Mucosa of gallbladder (tissue), 1 donor: ENCODE measurements at regions not wholly inside any gene's neighbourhood (a gene's known extent, or its start where the extent isn't known, plus 50 kb on each side); places are given as distances from the start of the nearest gene placed in this dataset.

Experiments
- DNase-seq: peaks from one replicate; pipeline ENCODE4 v3.0.0-alpha.2; 2020; ENCODE audit warnings: low spot score
- donor health status: DM: no; HTN: no; CAD: no.

DNA sequence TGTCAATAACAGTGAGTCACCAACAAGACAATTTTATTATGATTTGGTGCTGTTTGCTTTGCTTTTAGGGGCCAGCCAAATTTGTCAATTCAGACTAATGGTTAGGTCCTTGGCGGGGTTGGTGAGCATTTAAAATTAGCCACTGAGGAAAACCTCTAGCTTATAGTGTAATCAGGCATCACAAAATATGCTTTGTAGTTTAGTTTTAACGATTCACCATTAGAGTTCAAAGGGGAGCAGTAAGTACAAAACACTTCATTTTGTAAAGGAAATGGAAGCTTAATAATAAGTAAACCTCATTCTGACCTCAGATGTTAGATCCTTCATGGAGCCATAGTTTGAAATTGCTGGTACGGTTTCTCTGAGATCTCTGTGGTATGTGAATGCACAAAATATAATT lies 218.4 kb upstream of the GOLIM4 start:
- DNase-seq, result no peak

DNA sequence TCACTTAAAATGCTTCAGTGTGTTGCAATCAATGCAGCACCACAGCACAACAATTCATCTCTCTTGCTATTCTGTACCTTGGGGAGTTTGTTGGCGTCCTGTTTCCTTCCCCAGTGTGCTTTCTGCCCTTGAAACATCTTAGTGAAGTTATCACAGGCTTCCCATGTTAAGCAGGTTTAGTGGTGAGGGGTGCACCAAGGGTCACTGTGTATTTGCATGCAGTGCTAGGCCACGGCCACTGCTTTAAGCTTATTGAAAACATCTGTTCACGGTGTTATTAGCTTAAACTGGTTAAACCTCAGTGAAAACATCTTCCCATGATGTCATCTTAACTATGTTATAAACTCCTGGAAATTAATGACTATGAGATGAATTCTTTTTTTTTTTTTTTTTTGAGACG lies 217.3 kb upstream of the GOLIM4 start:
- no peak for DNase-seq

DNA sequence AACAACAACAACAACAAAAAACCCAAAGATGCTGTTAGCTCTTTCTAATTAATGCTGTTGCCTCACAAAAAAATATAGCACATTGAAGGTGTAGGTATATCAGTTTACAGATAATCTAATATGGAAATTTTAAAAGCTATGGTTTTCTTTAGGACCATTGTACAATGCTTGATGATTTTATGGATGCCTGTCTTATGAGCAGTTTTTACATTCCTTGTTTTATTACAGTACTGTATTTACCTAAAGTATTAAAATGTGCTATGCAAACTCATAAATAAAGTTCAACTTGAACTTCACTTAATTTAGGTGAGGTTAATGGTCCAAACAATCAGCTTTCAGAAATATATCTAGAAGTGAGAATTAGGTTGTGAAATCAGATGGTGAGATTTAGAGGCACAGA lies 212.2 kb upstream of the GOLIM4 start:
- DNase-seq, result no peak

DNA sequence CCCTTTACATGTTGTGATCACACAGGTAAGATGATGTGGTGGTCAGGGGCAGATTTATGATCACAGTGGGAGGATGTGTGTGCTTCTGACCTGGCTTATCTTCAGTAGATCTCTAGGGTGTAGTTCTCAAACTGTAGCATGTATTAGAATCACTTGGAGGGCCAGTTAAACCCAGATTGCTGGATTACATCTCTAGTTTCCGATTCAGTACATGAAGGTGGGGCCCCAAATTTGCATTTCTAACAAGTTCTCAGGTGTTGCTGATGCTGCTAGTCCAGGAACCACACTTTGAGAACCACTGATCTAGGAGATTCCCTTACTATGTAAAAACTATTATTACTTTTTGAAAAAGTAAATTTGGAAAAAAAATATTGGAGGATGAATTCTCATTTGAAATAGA lies 199.3 kb upstream of the GOLIM4 start:
- DNase-seq, result no peak

DNA sequence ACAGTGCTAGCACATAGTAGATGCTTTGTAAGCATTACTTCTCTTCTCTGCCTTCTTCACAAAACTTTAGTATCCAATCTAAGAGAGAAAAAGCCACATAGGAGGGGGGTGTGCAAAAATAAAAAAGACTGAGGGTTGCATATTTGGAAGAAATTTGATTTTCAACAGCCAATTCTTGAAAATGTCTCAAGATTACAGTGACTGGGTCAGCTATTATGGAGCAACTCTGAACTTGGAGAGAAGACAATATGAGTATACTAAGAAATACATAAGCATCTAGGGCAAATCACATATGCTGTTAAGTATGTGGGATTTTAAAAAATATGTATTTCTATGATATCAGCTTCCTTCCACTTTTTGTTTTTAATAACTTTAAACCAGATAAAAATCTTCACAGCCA lies 196.6 kb upstream of the GOLIM4 start:
- DNase-seq, result no peak

DNA sequence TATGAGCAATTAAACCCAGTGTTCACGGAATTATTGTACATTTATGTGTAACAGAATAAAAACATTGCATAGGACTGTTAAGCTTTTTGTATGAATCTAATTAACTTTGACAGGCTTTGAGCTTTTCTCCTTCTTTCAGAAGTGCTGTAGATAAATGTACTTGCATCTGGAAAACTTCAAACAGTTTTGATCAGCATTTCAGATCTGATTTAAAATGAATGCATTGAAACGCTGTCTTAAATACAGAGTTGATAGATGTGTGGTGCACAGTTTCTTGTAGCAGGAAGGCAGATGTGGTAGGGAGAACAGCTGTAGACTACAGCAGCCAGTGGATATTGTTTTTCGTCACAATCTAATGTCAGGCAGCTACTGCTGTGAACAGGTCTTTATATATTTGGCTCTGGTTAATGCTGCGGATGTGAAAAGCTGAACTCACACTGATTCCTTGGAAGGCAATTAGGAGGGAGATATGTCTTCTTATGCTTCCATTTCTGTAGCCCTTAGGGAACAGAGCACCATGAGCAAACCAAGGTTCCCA lies 193.8 kb upstream of the GOLIM4 start:
- DNase-seq, result no peak

DNA sequence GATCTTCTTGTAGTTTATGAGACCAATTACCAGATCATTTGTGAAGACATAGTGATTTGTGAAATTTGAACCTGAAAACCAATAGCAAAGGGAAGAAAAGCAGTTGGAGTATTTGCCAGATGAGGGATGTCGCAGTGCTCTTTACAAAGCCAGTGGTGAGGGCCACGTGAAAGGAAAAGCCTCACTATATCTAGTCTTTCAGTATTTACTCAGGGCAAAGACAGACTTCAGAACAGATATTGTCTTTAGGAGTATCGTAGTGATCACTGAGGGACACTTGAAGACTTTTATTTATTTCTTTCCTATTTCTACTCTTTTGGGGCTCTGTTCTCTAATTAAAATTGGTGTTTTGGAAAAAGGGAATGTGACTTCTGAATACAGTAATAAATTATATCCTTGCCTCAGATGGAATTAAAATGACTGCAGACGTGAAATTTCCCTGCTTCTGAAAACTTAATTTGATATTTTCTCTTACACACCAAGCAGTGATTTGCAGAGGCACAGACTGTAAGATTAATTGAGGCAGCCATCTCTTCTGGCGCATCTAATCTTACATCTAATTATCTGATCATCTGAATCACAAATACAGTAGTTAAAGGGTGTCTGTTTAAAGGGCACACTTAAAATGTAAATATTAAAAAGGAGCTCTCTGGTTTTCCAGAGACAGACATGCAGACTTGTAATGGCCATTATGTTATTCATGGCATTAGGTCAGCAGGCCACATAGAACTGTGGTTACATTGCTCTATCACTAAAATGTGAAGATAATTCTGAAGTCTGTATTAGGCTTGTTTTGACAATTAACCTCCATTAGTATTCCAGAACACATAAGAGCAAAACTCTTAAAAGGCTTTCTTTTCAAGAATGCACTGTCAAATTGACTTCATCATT lies 193.0 kb upstream of the GOLIM4 start:
- no peak for DNase-seq

DNA sequence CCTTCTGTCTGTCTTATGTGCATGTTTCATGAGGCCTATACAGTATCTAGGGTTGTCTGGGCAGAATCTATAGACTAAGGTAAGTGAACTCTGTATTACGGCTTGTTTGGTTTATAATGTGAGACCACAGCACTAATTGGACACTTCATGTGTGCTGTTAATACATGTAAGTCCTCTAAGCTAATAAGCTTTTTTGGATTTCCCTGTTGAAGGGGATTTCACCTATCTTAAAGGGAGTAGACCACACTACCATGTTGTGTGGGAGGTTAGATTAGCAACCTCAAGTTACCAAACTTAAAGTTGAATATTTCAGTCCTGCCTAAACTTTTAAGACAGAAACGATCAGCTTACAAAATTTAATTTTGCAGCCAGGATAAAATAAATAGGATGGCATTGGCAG lies 189.8 kb upstream of the GOLIM4 start:
- no peak for DNase-seq

DNA sequence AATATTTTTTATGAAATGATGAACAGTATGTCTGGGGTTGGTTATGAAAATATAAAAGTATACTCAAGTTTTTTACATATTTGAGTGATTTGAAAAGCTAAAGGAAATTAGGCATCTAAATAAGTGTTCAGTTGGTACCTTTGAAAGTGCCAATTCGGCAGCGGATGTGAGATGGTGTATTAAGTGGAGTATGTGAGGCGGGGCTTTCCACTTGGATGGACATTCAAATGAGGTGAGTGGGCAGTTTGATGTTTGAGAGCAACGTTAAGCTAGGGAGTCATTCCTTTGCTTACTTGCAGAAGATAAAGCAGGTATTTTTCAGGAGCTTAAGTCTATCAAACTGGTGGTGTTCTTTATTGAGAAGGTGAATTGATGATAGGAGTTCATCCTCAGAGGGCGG lies 189.0 kb upstream of the GOLIM4 start:
- DNase-seq, result no peak

DNA sequence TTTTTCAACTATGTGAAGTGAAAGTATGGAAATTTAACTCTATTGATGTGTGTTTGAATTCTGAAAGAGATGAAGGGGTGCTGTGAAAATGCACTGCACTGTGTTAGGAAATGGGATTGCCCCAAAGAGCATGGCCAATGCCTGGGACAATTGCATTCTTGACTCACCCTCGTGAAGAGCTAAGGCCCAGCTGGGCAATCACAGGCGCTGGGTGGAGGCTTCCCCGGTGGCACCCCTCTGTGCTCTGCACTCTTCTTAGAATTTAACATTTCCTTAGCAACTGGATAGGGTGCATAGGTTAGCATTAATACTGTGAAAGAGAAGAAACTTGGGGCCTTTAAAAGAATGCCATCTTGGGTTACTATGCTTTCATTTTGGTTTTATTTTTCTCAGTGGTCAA lies 179.9 kb upstream of the GOLIM4 start:
- DNase-seq, result no peak

DNA sequence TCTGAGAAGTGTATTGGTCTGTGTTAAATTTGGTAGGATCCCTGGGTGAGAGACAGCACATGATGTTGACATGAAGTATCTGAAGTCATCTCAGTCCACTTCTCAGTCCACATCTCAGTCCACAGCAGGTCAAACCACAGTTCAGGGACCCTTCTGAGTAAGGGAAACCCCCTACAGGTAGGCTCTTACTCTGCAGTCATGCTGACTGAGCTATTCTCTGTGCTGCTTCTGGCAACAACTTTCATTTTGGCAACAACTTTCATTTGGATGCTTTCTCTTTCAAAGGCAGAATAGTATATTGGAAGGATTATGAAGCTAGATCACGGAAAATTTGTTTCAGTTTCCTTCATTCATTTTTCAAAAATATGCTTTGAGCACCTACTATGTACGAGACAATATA lies 178.2 kb upstream of the GOLIM4 start:
- DNase-seq, result no peak

DNA sequence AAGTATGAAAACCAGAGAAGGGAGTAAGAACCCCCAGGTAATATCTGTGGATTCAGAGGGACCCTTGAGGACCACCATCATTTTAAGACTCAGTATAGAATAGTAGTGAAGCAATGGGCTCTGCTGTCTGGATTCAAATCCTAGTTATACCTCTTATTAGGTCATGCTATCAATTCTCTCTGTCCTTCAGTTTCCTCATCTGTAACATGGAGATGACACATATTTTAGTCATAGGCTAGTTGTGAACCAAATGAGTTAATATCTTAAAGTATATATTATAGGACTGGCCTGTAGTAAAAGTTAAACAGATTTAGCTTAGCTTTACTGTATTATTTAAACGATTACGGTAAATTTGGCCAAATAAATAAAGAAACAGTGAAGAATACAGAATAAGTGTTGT lies 177.3 kb upstream of the GOLIM4 start:
- no peak for DNase-seq

DNA sequence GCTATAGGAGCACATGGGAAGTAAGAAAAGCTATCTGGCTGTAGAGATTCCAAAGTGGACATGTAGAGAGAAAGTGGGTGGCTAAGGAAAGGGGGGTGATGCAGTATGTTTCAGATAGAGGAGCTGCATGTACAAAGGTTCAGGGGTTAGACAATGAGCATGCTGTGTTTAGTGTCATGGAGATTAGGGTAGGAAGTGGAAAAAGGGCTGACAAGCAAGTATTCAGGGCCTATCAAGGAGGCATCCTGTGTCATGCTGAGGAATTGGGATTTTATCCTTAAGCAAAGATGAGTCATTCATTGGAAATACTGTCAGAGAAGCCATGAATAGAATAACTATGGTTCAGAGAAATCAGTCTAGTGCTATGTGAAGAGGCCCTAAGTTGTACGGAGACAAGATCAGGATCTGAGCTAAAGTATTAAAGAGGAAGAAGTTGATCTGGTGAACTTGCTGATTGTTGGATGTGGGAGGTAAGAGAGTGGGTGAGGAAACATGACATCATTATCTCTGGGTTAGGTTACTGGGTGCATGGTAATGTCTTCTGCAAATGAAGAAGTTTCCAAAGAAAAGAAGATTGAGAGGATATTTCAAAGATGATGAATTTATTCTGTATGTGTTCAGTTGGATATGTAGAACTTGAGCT lies 176.7 kb upstream of the GOLIM4 start:
- no peak for DNase-seq

DNA sequence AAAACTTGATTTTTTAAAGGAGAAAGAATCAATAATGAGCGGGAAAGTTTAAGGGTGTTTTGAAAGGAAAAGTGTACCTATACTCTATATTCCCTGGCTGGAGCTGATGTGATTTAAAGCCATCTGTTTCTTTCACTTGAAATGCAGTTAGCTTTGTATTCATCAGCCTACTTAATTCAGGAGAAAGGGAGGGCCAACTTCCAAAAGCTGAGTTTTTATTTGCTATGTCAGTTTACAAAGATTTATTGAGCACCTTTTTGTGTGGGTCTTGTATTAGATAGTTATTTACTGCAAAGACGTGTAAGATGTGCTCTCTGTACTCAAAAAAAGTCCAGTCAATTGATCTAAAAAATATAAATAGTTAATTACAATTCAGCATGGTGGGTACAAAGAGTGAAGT lies 176.2 kb upstream of the GOLIM4 start:
- no peak for DNase-seq

DNA sequence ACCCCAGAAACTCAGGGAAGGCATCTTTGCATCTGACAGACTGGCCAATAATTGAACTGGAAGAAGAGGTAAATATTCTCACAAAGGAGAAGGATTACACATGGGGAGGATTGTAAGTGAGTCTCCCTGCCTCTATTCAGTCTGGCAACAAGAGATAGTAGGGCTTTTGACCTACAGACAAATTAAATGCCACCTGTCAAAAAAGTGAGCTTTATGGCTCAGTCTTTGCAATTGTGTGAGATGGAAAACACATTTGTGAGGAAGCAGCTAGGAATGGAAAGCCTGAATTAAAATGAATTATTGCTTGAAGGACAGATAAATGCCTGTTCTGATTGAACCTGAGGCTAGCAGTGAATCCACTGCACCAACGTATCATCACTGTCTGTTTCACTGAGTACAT lies 173.3 kb upstream of the GOLIM4 start:
- DNase-seq, result no peak

DNA sequence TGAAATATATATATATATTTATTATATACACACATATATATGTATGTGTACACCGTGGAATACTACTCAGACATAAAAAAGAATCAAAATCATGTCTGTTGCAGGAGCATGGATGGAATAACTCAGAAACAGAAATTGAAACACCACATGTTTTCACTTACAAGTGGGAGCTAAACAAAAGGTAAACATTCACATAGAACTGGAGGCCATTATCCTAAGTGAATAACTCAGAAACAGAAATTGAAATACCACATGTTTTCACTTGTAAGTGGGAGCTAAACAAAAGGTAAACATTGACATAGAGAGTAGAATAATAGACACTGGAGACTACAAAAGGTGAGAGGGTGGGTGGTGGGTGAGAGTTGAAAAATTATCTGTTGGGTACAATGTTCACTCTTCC lies 171.5 kb upstream of the GOLIM4 start:
- no peak for DNase-seq

DNA sequence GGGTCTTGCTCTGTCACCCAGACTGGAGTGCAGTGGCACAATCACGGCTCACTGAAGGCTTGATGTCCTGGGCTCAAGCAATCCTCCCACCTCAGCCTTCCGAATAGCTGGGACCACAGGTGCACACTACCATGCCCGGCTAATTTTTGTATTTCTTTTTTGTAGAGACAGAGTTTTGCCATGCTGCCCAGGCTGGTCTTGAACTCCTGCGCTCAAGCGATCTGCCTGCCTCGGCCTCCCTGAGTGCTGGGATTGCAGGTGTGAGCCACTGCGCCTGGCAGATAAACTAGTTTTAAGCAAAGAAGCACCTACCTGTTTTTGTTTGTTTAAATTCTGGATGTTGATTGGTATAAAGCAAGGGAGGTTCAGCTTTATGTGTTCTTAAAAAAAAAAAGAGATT lies 170.6 kb upstream of the GOLIM4 start:
- DNase-seq, result no peak

DNA sequence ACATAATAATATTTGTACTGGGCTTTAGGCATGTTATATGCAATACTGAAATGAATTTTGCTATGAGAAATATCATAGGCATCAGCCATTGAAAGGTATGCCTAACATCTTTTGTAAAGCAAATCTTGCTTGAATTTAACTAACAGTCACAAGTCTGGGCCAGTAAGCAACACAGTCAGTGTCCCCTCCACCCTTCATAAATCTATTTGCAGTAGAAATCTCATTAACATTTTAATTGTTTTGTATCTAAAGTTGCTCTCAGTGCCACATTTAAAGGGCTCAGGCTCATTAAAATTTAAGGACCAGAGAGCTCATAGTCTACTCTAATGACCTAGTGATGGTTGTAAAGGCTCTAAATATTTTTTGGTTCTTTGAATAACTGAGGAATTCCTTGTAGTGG lies 167.2 kb upstream of the GOLIM4 start:
- DNase-seq, result no peak

DNA sequence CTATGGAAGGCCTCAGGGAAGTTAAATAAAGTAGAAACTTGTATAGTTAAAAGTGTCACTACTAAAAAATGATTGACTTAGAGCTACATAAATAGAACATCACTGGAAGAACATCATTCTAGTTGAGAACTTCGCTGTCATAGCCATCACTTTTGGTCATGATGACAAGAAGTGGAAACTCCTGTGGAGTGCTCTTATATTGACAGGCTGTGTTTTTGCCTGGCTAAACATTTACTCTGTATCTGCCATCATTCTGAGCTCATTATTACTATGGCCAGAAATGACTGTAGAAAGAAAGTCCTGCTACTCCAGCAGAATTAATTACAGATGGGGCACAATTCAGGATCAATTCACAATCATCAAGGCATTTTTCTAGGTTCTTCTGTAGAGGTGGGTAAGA lies 165.1 kb upstream of the GOLIM4 start:
- DNase-seq, result no peak

DNA sequence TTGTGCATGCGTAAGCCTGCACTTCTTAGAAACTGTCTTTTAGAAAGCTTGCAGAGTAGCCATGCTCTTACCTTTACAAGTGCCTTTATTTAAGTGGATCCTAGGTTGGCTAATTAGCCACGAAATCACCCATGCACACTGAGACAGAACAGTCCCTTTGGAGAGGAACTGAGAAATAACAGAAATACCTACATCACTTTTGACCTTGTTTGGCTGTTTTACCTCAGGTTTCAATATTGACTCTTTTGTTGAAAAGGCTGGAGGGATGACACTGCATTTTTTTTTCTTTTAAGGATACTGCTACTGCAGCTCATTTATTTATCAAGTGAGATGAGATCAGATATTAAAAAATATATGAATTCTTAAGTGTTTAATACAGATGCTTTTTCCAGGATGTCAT lies 155.6 kb upstream of the GOLIM4 start:
- DNase-seq, result no peak

DNA sequence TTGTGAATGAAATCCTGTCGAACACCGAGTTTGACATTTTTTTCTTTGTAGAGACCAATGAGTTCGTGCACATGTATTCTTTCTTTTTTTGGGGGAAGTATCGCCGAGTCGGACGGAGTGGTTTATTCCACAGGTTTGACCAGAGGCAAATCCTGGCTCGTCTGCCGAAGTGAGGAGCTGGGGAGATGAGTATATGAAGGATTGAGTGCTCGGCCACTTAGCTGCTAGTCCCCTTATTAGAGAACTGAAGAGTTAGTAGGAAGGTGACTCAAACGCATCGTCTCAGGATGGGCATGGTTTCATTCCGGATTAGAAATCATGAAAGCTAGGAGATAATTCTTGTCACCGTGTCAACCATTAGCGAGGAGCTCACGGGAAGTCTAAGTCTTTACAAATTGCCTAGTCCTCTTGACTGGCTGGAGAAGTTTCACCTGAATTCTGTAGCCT lies 154.7 kb upstream of the GOLIM4 start:
- no peak for DNase-seq

DNA sequence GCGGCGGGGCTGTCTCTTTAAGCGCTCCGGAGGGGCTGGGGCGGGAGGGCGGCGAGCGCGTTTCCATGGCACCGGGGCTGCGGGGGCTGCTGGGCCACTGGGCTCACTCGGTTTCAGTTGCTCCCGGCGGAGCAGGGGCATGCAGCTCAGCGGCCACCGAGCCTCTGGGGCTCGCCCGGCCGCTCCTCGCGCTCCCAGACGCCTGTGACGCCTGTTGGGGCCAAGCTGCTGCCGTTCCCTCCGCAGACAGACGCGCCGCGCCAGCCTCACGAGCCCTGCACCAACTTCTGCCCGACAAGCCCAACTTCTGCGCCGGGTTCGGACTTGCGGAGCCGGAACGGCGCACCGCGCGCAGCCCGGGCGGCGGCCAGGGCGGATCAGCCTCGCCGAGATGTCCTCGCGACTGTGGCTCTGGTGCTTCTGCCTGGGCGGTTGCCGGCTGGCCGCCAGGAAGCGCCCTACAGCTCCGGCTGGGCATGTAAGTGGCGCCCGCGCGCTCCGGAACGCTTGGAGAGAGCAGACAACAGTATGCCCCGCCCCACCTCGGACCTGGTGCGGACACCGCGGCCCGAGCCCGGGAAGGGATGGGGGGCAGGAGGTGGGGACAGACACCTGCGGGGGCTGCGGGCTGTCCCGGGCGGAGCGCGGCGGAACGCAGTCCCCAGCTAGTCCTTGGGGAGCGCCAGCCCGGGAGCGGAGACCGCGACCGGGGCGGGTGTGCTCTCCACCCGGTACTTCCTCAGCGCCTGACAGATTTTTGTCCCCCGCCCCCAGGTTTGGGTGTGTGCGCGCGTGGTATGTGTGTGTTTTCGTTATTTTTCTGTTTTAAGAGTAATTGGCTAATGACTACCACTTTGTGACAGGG lies 154.1 kb upstream of the GOLIM4 start:
- DNase-seq, result peak; percentile 64
